K562 (cell line): ENCODE measurements at regions not wholly inside any gene's neighbourhood (a gene's known extent, or its start where the extent isn't known, plus 50 kb on each side); places are given as distances from the start of the nearest gene placed in this dataset.

Source experiments
- ATAC-seq: fragments of 200-7000 bp; cut with Tn5 transposase; 3 replicates; pipeline ENCODE4 v1.9.1; 2020; ENCODE audit warnings: moderate library complexity
- BruUV-seq: library from RNA; stranded (reverse); fragments of 400-500 nt; replicated peaks from 2 replicates; lab custom pipeline; 2021; lab: Mats Ljungman, UMichigan
- CTCF ChIA-PET: fragments of 300-600 bp; formaldehyde crosslinking; extraction: SDS; loops from one replicate; lab custom pipeline; 2021; ENCODE audit warnings: low intra/inter-chr PET ratio; lab: Yijun Ruan, JAX
- POLR2A ChIA-PET: fragments of 300-600, 350-650 bp; sonication (Branson Sonifier 250); formaldehyde crosslinking; extraction: SDS; loops from one replicate; lab custom pipeline; 2021; ENCODE audit warnings: antibody characterized with exemption, inconsistent platforms; lab: Yijun Ruan, JAX
- DNase-seq, 4 experiments: peaks; one replicate each; pipeline versions ENCODE4 v3.0.0 to v3.0.0-alpha.2; 2011 to 2018; ENCODE audit warnings: low spot score in 3 of 4, mixed read lengths in 3 of 4; ENCODE audit errors: extremely low read depth in 1 of 4
- FAIRE-seq: peaks from 2 replicates; lab custom pipeline; 2011; peaks lifted over from hg19 to GRCh38; lab: Jason Lieb, UNC
- H2AFZ ChIP-seq: 2 replicates; pipeline ENCODE4 v1.6.0; 2011; ENCODE audit warnings: low read depth, low read length, control low read depth, inconsistent platforms
- H3K27ac ChIP-seq: fragments of 200-600 bp; 3 replicates; pipeline ENCODE4 v1.8.0; 2011; ENCODE audit warnings: low read depth, mild to moderate bottlenecking, control low read depth, inconsistent platforms, low read length, moderate library complexity, mixed read lengths; ENCODE audit errors: extremely low read depth
- H3K27me3 ChIP-seq, 2 experiments: fragments of 300-600 bp in 1 of 2; 2 replicates in 1 of 2; 3 replicates in 1 of 2; pipeline versions ENCODE4 v1.6.0 to v1.8.0; 2011; ENCODE audit warnings: inconsistent platforms in 2 of 2, low read length in 2 of 2, mild to moderate bottlenecking in 1 of 2, mixed read lengths in 1 of 2, moderate library complexity in 1 of 2; ENCODE audit not compliant: control insufficient read depth in 2 of 2, insufficient read depth in 2 of 2
- H3K36me3 ChIP-seq: fragments of 300-600 bp; 3 replicates; pipeline ENCODE4 v1.8.0; 2011; ENCODE audit warnings: mild to moderate bottlenecking, low read length, inconsistent platforms; ENCODE audit not compliant: control insufficient read depth, insufficient read depth
- H3K4me1 ChIP-seq, 2 experiments: fragments of 200-600 bp in 1 of 2; replicated peaks in 1 of 2; 2 replicates in 1 of 2; 3 replicates in 1 of 2; pipeline versions ENCODE4 v1.5.1 to v1.8.0; 2011; ENCODE audit warnings: inconsistent platforms in 2 of 2, low read length in 2 of 2, mild to moderate bottlenecking in 1 of 2, mixed read lengths in 1 of 2, moderate library complexity in 1 of 2; ENCODE audit not compliant: control insufficient read depth in 2 of 2, insufficient read depth in 2 of 2
- H3K4me2 ChIP-seq: 2 replicates; pipeline ENCODE4 v1.6.1; 2011; ENCODE audit warnings: low read length, control low read depth, inconsistent platforms, mixed read lengths; ENCODE audit not compliant: insufficient read depth
- H3K4me3 ChIP-seq: fragments of 200-600 bp; sonication (generic), shearing (Covaris generic); 2 replicates; pipeline ENCODE4 v1.5.1; 2016; ENCODE audit warnings: control low read depth, inconsistent platforms
- H3K79me2 ChIP-seq: fragments of 200-600 bp; 3 replicates; pipeline ENCODE4 v1.8.0; 2011; ENCODE audit warnings: low read length, inconsistent platforms; ENCODE audit not compliant: control insufficient read depth, insufficient read depth
- H3K9ac ChIP-seq, 2 experiments: 2 replicates each; pipeline versions ENCODE4 v1.6.0 to v1.6.1; 2011; ENCODE audit warnings: low read depth in 2 of 2, low read length in 2 of 2, control low read depth in 1 of 2, inconsistent platforms in 1 of 2, mild to moderate bottlenecking in 1 of 2, mixed read lengths in 1 of 2; ENCODE audit not compliant: insufficient read depth in 1 of 2
- H3K9me1 ChIP-seq: one replicate; pipeline ENCODE4 v1.6.0; 2011; ENCODE audit warnings: inconsistent platforms, mild to moderate bottlenecking, low read length, moderate library complexity; ENCODE audit not compliant: control insufficient read depth, insufficient read depth
- H3K9me3 ChIP-seq: replicated peaks from 2 replicates; pipeline ENCODE4 v1.5.1; 2011; ENCODE audit warnings: low read depth, low read length, inconsistent platforms; ENCODE audit not compliant: control insufficient read depth, insufficient read depth
- H4K20me1 ChIP-seq: replicated peaks from 2 replicates; pipeline ENCODE4 v1.6.1; 2011; ENCODE audit warnings: low read length, inconsistent platforms, mixed read lengths; ENCODE audit not compliant: control insufficient read depth, insufficient read depth
- EGR1 ChIP-seq: fragments of 450-650 bp; conservative IDR thresholded peaks from 2 replicates; pipeline ENCODE4 v1.6.1; 2017; ENCODE audit warnings: mild to moderate bottlenecking
- MAFF ChIP-seq: IDR thresholded peaks from 2 replicates; pipeline ENCODE4 v1.6.1; 2012; ENCODE audit warnings: low read length, improper control_type of control experiment
- RAD21 ChIP-seq, 2 experiments: fragments of 250-450 bp in 1 of 2; fragments of 450-650 bp in 1 of 2; sonication (Bioruptor Pico) in 1 of 2; formaldehyde crosslinking in 1 of 2; IDR thresholded peaks in 1 of 2; conservative IDR thresholded peaks in 1 of 2; 2 replicates each; pipeline versions ENCODE4 v1.4.0 to v1.8.0; 2020 to 2022; ENCODE audit warnings: mild to moderate bottlenecking in 2 of 2, moderate library complexity in 1 of 2
- WGBS: fragments of 100-300 bp; shearing (Covaris generic); methylation state at CpG from one replicate; pipeline ENCODE4 v1.1.6; 2016; ENCODE audit warnings: low coverage, mixed read lengths; ENCODE audit not compliant: insufficient coverage; ENCODE audit errors: missing lambda C conversion rate; 5-methylcytosine and 5-hydroxymethylcytosine counted together
- in situ Hi-C: fragments of 300-500 bp; cut with MboI; formaldehyde crosslinking; loops from 4 replicates; pipeline ENCODE4 v1.15.0; 2018; ENCODE audit warnings: inconsistent platforms, mixed read lengths
- intact Hi-C: fragments of 100-400 bp; cut with micrococcal nuclease; formaldehyde crosslinking; loops from 2 replicates; pipeline ENCODE4 v1.14.2; 2022
- TF ChIP-seq, protein P1 (sequence below), 3 experiments: IDR thresholded peaks in 2 of 3; conservative IDR thresholded peaks in 1 of 3; 2 replicates each; pipeline ENCODE4 v1.5.1; 2011 to 2012; ENCODE audit warnings: low read length in 3 of 3, mild to moderate bottlenecking in 3 of 3, control low read depth in 2 of 3, improper control_type of control experiment in 1 of 3, inconsistent platforms in 1 of 3, low read depth in 1 of 3, mixed read lengths in 1 of 3, moderate library complexity in 1 of 3; ENCODE audit not compliant: insufficient read depth in 2 of 3

DNA sequence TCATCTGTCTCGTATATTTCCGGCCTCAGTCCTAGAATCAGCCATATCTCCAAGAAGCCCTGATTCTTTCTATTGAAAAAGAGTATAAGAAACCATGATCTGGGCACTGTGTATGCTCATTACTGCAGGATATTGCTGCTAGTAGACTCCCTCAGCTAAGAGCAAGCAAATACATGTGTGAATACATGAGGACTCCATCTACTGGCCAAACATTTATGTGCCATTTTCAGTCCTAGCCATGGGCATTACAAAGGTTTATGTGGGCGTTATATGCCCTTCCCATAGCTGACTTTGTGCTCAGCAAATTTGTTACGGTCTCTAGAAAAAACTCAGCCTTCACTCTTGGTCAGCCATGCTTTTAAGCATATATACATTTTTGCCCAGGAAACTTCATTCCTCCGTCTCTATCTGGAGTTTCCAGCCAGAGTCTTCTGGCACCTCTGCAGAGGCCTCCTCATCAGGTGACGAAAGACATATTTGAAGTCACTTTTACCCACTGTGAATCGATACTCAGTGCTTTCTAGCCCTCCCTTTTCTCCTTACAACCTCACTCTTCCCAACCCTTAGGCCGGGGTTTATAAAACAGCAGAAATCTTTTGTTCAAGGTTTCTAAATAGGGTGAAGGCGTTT, 1495.6 kb upstream of the CDH6 start:
- TF ChIP-seq RAD21 (CRISPR knock-in tag; conservative IDR thresholded peaks at IDR 0.05 in 1 of 2, IDR thresholded peaks at IDR 0.05 in 1 of 2) = peak in 1 of 2 experiments; percentile 18; a peak in 2 of 4 replicates
- no peak for TF ChIP-seq MAFF
- TF ChIP-seq, protein P1, sequence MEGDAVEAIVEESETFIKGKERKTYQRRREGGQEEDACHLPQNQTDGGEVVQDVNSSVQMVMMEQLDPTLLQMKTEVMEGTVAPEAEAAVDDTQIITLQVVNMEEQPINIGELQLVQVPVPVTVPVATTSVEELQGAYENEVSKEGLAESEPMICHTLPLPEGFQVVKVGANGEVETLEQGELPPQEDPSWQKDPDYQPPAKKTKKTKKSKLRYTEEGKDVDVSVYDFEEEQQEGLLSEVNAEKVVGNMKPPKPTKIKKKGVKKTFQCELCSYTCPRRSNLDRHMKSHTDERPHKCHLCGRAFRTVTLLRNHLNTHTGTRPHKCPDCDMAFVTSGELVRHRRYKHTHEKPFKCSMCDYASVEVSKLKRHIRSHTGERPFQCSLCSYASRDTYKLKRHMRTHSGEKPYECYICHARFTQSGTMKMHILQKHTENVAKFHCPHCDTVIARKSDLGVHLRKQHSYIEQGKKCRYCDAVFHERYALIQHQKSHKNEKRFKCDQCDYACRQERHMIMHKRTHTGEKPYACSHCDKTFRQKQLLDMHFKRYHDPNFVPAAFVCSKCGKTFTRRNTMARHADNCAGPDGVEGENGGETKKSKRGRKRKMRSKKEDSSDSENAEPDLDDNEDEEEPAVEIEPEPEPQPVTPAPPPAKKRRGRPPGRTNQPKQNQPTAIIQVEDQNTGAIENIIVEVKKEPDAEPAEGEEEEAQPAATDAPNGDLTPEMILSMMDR (IDR thresholded peaks at IDR 0.05 in 2 of 3, conservative IDR thresholded peaks at IDR 0.05 in 1 of 3; ENCODE audit: insufficient read depth in 2 of 3, low read depth in 1 of 3, low read length in 3 of 3) = peak; percentile 3 to 39 (median 36); a peak in 3 of 6 replicates
- 0 out of 2 replicates have a peak, but pooled peaks have one; percentile 22 for TF ChIP-seq EGR1
- FAIRE-seq (peak; percentile 32), ATAC-seq (peak; percentile 85), DNase-seq (peak in 2 of 4 experiments; percentile 8 to 12)
- in situ Hi-C loops = no loop called here
- intact Hi-C loops = no loop called here
- no peak overlapping the region for H3K9ac ChIP-seq
- H2AFZ ChIP-seq = peak overlapping the region; percentile 5; the same call in 1 of the 2 replicates
- H3K9me1 ChIP-seq = no peaks in the 10 kb centered on the region
- no peaks in the 10 kb centered on the region for H3K9me3 ChIP-seq
- 7% methylated on average over 9 of the region's 9 CpGs for WGBS
- POLR2A ChIA-PET = no interaction called here
- no peak overlapping the region for H3K4me3 ChIP-seq
- no peak overlapping the region for H3K4me2 ChIP-seq
- CTCF ChIA-PET = no interaction called here
- H3K36me3 ChIP-seq = no peaks in the 10 kb centered on the region
- no TSS peak for BruUV-seq
- no peaks in the 10 kb centered on the region for H4K20me1 ChIP-seq
- H3K27ac ChIP-seq = no peak overlapping the region
- no peaks in the 10 kb centered on the region for H3K27me3 ChIP-seq
- H3K79me2 ChIP-seq = no peaks in the 10 kb centered on the region
- no peaks in the 10 kb centered on the region for H3K4me1 ChIP-seq
